Spleen (tissue), 11 donors: ENCODE measurements at regions not wholly inside any gene's neighbourhood (a gene's known extent, or its start where the extent isn't known, plus 50 kb on each side); places are given as distances from the start of the nearest gene placed in this dataset.

Experiments
- DNase-seq: peaks from one replicate; pipeline ENCODE4 v3.0.0-alpha.2; 2020
- H3K27ac ChIP-seq, 8 donors: fragments of 200-600 bp; sonication (generic) in 7 of 8; 1 replicate in 4 of 8; 2 replicates in 4 of 8; pipeline versions ENCODE4 v1.5.0 to v1.8.0; 2016 to 2021; ENCODE audit warnings: inconsistent platforms in 4 of 8, mild to moderate bottlenecking in 4 of 8, moderate library complexity in 1 of 8
- H3K27me3 ChIP-seq, 7 donors: fragments of 200-600 bp; sonication (generic) in 6 of 7; replicated peaks in 1 of 7; 1 replicate in 4 of 7; 2 replicates in 3 of 7; pipeline versions ENCODE4 v1.5.0 to v1.8.0; 2016 to 2021; ENCODE audit warnings: inconsistent platforms in 3 of 7, mild to moderate bottlenecking in 1 of 7
- H3K36me3 ChIP-seq, 6 donors: fragments of 200-600 bp; sonication (generic) in 5 of 6; 1 replicate in 4 of 6; 2 replicates in 2 of 6; pipeline versions ENCODE4 v1.5.0 to v1.8.0; 2016 to 2021; ENCODE audit warnings: inconsistent platforms in 2 of 6
- H3K4me1 ChIP-seq, 6 donors: fragments of 200-600 bp; sonication (generic) in 5 of 6; 1 replicate in 3 of 6; 2 replicates in 3 of 6; pipeline versions ENCODE4 v1.5.0 to v1.8.0; 2016 to 2021; ENCODE audit warnings: inconsistent platforms in 3 of 6
- H3K4me3 ChIP-seq, 8 donors: fragments of 200-600 bp; sonication (generic) in 7 of 8; 1 replicate in 4 of 8; 2 replicates in 4 of 8; pipeline versions ENCODE4 v1.5.0 to v1.8.0; 2016 to 2021; ENCODE audit warnings: inconsistent platforms in 4 of 8, mild to moderate bottlenecking in 4 of 8, moderate library complexity in 2 of 8
- H3K9me3 ChIP-seq, 8 donors: fragments of 200-600 bp; sonication (generic) in 7 of 8; 1 replicate in 4 of 8; 2 replicates in 4 of 8; pipeline versions ENCODE4 v1.5.0 to v1.8.0; 2016 to 2021; ENCODE audit warnings: inconsistent platforms in 4 of 8
- POLR2A ChIP-seq, 3 donors: fragments of 450-650 bp; IDR thresholded peaks; one replicate each; pipeline ENCODE4 v1.5.1; 2017; ENCODE audit warnings: antibody characterized with exemption in 3 of 3, mild to moderate bottlenecking in 1 of 3
- POLR2AphosphoS5 ChIP-seq, 3 donors: sonication (generic); formaldehyde crosslinking; IDR thresholded peaks; one replicate each; pipeline ENCODE4 v1.5.1; 2017; ENCODE audit warnings: antibody characterized with exemption in 3 of 3
- WGBS, 5 donors: extraction: QIAGEN DNeasy Blood & Tissue Kit in 3 of 5; methylation state at CpG; one replicate each; pipeline versions ENCODE4 v1.1.5 to v1.1.7; 2013 to 2018; 5-methylcytosine and 5-hydroxymethylcytosine counted together
- intact Hi-C: fragments of 100-400 bp; cut with DNase I; formaldehyde crosslinking; loops from one replicate; pipeline ENCODE4 v1.15.0; 2023; ENCODE audit warnings: low total_unique reads
- TF ChIP-seq, protein P1 (sequence below), 11 experiments: fragments of 200-600 bp in 7 of 11; fragments of 450-650 bp in 4 of 11; sonication (generic) in 4 of 11; IDR thresholded peaks in 8 of 11; conservative IDR thresholded peaks in 3 of 11; 1 replicate in 7 of 11; 2 replicates in 4 of 11; pipeline versions ENCODE4 v1.4.0 to v1.8.0; 2016 to 2021; ENCODE audit warnings: antibody characterized with exemption in 11 of 11, inconsistent platforms in 4 of 11, mild to moderate bottlenecking in 1 of 11
- donor health status: healthy with polysubstance abuse.
- donor health status: DM: no; HTN: no; CAD: no; lungs with moderate emphysema.
- donor health status: DM: no; HTN: no; CAD: no.
- donor health status: Bipolar disorder and iron deficiency.
- donor health status: healthy.
- donor health status: DM: no; HTN: no; CAD: no.
- donor health status: DM: yes; HTN: yes; CAD: no.

DNA sequence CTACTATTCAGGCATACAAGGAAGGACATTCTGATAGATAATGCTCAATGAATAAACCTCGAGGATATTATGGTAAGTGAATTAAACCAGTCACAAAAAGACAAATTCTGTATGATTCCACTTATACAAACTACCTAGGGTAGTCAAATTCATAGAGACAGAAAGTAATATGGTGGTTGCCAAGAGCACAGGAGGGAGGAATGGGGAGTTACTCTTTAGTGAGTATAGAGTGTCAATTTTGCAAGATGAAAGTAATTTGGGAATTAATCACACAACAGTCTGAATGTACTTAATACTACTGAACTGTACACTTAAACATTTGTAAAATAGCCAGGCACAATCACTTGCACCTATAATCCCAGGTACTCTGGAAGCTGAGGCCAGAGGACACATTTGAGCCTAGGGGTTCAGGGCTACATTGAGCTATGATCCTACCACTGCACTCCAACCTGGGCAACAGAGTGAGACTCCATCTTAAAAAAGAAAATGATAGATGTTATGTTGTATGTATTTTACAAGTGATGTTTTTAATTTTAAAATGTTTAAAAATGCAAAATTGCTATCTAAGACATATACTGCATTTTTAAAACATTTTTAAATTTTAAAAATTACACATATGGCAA, 91.0 kb downstream of the NPAP1 start:
- no peaks in the 10 kb centered on the region for H3K36me3 ChIP-seq
- H3K27me3 ChIP-seq = peaks cover 0 to 4% (median 0%) of the 10 kb centered on the region in 7 donors
- H3K9me3 ChIP-seq = peaks cover 0 to 31% (median 6%) of the 10 kb centered on the region in 8 donors
- no peak overlapping the region for H3K27ac ChIP-seq
- 38 to 69% (median 49%) methylated on average over 1 of the region's 1 CpG for WGBS, 5 donors
- DNase-seq = no peak
- H3K4me3 ChIP-seq = no peak overlapping the region
- TF ChIP-seq, protein P1, sequence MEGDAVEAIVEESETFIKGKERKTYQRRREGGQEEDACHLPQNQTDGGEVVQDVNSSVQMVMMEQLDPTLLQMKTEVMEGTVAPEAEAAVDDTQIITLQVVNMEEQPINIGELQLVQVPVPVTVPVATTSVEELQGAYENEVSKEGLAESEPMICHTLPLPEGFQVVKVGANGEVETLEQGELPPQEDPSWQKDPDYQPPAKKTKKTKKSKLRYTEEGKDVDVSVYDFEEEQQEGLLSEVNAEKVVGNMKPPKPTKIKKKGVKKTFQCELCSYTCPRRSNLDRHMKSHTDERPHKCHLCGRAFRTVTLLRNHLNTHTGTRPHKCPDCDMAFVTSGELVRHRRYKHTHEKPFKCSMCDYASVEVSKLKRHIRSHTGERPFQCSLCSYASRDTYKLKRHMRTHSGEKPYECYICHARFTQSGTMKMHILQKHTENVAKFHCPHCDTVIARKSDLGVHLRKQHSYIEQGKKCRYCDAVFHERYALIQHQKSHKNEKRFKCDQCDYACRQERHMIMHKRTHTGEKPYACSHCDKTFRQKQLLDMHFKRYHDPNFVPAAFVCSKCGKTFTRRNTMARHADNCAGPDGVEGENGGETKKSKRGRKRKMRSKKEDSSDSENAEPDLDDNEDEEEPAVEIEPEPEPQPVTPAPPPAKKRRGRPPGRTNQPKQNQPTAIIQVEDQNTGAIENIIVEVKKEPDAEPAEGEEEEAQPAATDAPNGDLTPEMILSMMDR (IDR thresholded peaks at IDR 0.05 in 8 of 11, conservative IDR thresholded peaks at IDR 0.05 in 3 of 11) = no peak
- TF ChIP-seq POLR2A (IDR thresholded peaks at IDR 0.05) (no peak), POLR2AphosphoS5 (IDR thresholded peaks at IDR 0.05) (no peak)
- H3K4me1 ChIP-seq = no peaks in the 10 kb centered on the region
- intact Hi-C loops = no loop called here

DNA sequence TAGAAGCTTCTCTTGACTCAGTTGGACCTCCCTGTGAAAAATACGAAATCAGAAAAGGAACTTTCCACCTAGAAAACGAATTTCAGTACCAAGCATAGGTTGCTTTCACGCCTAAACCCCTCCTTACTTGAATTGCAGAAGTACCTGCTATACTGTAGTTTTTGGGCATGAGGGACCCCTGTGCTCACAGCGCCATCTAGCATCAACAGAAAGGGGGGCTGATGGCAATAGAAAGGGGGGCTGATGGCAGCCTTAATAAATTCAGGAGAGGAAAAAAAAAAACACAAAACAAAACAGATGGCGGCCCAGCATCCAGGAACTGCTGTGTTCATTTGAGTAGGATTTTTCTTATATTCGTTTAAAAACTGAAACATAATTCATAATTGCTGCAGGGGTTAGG, 96.7 kb downstream of the NPAP1 start:
- Histone ChIP-seq H3K9me3 (peaks cover 0 to 65% (median 47%) of the 10 kb centered on the region in 8 donors), H3K27ac (no peak overlapping the region), H3K4me3 (peak overlapping the region in 2 of 8 donors; percentile 36 to 64), H3K4me1 (no peaks in the 10 kb centered on the region), H3K36me3 (no peaks in the 10 kb centered on the region), H3K27me3 (peaks cover 0 to 20% (median 0%) of the 10 kb centered on the region in 7 donors)
- whole genome bisulfite sequencing, 5 donors = 30 to 37% (median 35%) methylated on average over 6 of the region's 6 CpGs
- DNase-seq = no peak
- intact Hi-C loops = no loop called here
- TF ChIP-seq POLR2A (IDR thresholded peaks at IDR 0.05) (no peak), POLR2AphosphoS5 (IDR thresholded peaks at IDR 0.05) (no peak)

DNA sequence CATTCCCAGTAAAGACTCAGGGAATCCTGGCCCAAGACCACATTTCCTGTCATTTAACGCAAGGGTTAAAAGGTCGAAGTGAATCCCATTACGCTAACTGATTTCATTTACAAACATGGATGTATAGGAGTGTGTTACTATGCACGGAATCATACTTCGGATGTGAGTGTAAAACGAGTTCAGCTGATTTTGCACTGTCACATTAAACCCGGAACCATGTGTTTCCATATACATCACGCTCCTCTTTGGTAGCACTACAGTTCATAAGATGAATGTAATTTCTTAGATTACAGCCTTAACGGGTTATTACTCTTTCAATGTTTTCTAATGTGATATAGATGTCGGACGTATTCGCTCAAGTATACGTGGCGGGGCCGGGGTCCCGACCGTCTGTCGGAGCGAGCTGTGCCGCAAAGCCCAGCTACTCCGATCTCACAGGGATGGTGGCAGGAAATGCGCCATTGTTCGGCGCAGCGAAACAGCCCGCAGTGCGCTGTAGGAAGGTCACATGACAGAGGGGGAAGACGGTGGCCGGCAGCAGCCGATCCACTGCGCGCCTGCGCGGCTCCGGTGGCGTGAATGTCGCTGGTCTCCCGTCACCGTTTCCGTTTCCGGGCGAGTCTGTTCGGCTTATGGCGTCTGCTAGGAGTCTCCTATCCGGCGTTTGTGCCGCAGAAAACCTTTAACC, 97.3 kb downstream of the NPAP1 start:
- H3K27me3 ChIP-seq = peaks cover 0 to 20% (median 0%) of the 10 kb centered on the region in 7 donors
- H3K27ac ChIP-seq = peak overlapping the region in 4 of 8 donors; percentile 3 to 60 (median 48)
- H3K4me3 ChIP-seq = peak overlapping the region; percentile 7 to 64 (median 25)
- intact Hi-C loops = no loop called here
- peak; percentile 40 to 79 (median 65) for TF ChIP-seq POLR2AphosphoS5 (IDR thresholded peaks at IDR 0.05)
- TF ChIP-seq, protein P1 (IDR thresholded peaks at IDR 0.05 in 8 of 11, conservative IDR thresholded peaks at IDR 0.05 in 3 of 11) = no peak
- H3K9me3 ChIP-seq = peaks cover 0 to 65% (median 47%) of the 10 kb centered on the region in 8 donors
- no peaks in the 10 kb centered on the region for H3K4me1 ChIP-seq
- H3K36me3 ChIP-seq = no peaks in the 10 kb centered on the region
- peak; percentile 78 for DNase-seq
- 25 to 39% (median 38%) methylated on average over 47 of the region's 47 CpGs for WGBS, 5 donors

DNA sequence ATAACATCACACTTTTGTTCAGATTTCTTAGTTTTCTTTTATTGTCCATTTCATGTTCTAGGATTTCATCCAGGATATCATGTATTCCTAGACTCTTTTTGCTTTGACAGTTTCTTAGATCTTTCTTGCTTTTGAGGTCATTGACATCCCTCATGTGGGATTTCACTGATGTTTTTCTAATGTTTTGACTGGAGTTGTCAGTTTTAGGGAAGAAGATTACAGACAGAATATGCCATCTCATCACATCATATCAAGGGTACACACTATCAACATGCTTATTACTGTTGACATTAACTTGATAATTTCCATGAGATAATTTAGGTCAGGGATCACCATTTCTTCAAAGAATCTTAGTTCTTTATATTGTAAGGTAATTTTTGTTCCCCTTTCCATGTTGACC, 101.7 kb downstream of the NPAP1 start:
- TF ChIP-seq POLR2A (IDR thresholded peaks at IDR 0.05) = no peak
- no peak for TF ChIP-seq POLR2AphosphoS5 (IDR thresholded peaks at IDR 0.05)
- TF ChIP-seq, protein P1 (IDR thresholded peaks at IDR 0.05 in 8 of 11, conservative IDR thresholded peaks at IDR 0.05 in 3 of 11) = no peak
- peaks cover 0 to 16% (median 0%) of the 10 kb centered on the region in 7 donors for H3K27me3 ChIP-seq
- no peak for DNase-seq
- H3K36me3 ChIP-seq = no peaks in the 10 kb centered on the region
- H3K4me3 ChIP-seq = no peak overlapping the region
- no peaks in the 10 kb centered on the region for H3K4me1 ChIP-seq
- H3K9me3 ChIP-seq = peaks cover 0 to 72% (median 56%) of the 10 kb centered on the region in 8 donors
- no peak overlapping the region for H3K27ac ChIP-seq
- intact Hi-C loops = no loop called here
